ENCODE measurements at regions not wholly inside any gene's neighbourhood (a gene's known extent, or its start where the extent isn't known, plus 50 kb on each side); places are given as distances from the start of the nearest gene placed in this dataset.

DNA sequence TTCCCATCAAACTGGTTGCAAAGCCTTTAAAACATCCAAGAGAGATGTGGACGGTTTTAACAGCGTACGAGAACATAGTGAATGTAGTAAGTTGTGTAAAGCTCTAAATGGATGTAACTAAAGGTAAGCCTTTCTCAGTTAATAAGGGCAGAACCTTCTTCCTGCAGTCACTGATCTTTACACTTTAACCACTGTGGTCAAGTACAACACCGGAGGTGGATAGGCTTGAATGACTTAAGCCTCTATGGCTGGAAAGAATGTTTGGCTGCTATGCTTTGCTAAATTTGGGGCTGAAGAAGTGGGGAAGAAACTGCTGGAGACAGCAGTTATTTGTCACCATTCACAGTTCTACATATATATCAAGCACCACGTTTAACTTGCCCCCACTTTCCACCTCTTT is 285.1 kb upstream of the FMR1 start:
- intact Hi-C loops (cut with micrococcal nuclease) = no loop called here
- no peak overlapping the region for H3K4me3 Mint-ChIP-seq
- ChIA-PET CTCF (no interaction called here), POLR2A (no interaction called here)
- H3K9me3 Mint-ChIP-seq = no peaks in the 10 kb centered on the region
- H3K4me1 Mint-ChIP-seq = no peaks in the 10 kb centered on the region
- H3K36me3 Mint-ChIP-seq (ENCODE audit: low read depth) = no peaks in the 10 kb centered on the region
- H3K27ac Mint-ChIP-seq = no peak overlapping the region
- no peak for DNase-seq
- no peak for ATAC-seq (ENCODE audit: low read depth)
- TF ChIP-seq, protein P1, sequence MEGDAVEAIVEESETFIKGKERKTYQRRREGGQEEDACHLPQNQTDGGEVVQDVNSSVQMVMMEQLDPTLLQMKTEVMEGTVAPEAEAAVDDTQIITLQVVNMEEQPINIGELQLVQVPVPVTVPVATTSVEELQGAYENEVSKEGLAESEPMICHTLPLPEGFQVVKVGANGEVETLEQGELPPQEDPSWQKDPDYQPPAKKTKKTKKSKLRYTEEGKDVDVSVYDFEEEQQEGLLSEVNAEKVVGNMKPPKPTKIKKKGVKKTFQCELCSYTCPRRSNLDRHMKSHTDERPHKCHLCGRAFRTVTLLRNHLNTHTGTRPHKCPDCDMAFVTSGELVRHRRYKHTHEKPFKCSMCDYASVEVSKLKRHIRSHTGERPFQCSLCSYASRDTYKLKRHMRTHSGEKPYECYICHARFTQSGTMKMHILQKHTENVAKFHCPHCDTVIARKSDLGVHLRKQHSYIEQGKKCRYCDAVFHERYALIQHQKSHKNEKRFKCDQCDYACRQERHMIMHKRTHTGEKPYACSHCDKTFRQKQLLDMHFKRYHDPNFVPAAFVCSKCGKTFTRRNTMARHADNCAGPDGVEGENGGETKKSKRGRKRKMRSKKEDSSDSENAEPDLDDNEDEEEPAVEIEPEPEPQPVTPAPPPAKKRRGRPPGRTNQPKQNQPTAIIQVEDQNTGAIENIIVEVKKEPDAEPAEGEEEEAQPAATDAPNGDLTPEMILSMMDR (IDR thresholded peaks at IDR 0.05) = no peak
- no peaks in the 10 kb centered on the region for H3K27me3 Mint-ChIP-seq

DNA sequence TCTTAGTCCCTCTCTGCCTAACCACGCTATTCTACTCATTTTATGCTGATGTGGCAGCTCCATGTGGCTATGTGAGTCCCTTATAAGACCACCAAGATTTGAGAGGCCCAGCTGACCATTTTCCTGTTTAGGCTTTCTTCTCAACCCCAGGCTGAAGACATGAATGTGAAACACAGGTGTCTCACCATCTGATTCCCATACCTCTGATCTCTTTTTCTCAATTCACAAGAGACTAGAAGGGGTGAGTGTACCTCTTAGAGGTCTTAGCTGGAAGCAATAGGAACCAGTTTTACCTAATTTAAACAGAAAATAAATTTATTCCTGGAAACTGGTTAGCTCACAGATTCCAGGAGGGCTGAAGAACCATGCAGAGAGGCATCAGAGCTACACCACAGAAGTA is 276.5 kb upstream of the FMR1 start:
- no peak for ATAC-seq (ENCODE audit: low read depth)
- Mint-ChIP-seq H3K4me3 (no peak overlapping the region), H3K36me3 (ENCODE audit: low read depth) (no peaks in the 10 kb centered on the region), H3K9me3 (no peaks in the 10 kb centered on the region), H3K27me3 (no peaks in the 10 kb centered on the region), H3K27ac (no peak overlapping the region), H3K4me1 (no peaks in the 10 kb centered on the region)
- ChIA-PET CTCF (no interaction called here), POLR2A (no interaction called here)
- no peak for DNase-seq
- TF ChIP-seq, protein P1 (IDR thresholded peaks at IDR 0.05) = no peak
- intact Hi-C loops (cut with micrococcal nuclease) = no loop called here

DNA sequence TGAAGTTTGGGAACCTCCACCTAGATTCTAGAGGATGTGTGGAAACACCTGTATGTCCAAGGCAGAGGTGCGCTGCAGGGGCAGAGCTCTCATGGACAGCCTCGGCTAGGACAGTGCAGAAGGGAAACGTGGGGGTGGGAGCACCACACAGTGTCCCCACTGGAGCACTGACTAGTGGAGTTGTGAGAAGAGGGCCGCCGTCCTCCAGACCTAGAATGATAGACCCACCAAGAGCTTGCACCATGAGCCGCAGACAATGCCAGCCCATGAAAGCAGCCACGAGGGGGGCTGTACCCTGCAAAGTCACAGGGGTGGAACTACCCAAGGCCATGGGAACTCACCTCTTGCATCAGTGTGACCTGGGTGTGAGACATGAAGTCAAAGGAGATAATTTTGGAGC is 274.5 kb upstream of the FMR1 start:
- ATAC-seq (ENCODE audit: low read depth) (no peak), DNase-seq (no peak)
- Mint-ChIP-seq H3K4me1 (no peaks in the 10 kb centered on the region), H3K9me3 (no peaks in the 10 kb centered on the region), H3K27ac (no peak overlapping the region), H3K4me3 (no peak overlapping the region), H3K27me3 (no peaks in the 10 kb centered on the region), H3K36me3 (ENCODE audit: low read depth) (no peaks in the 10 kb centered on the region)
- ChIA-PET POLR2A (no interaction called here), CTCF (no interaction called here)
- intact Hi-C loops (cut with micrococcal nuclease) = no loop called here
- TF ChIP-seq, protein P1 (IDR thresholded peaks at IDR 0.05) = no peak

DNA sequence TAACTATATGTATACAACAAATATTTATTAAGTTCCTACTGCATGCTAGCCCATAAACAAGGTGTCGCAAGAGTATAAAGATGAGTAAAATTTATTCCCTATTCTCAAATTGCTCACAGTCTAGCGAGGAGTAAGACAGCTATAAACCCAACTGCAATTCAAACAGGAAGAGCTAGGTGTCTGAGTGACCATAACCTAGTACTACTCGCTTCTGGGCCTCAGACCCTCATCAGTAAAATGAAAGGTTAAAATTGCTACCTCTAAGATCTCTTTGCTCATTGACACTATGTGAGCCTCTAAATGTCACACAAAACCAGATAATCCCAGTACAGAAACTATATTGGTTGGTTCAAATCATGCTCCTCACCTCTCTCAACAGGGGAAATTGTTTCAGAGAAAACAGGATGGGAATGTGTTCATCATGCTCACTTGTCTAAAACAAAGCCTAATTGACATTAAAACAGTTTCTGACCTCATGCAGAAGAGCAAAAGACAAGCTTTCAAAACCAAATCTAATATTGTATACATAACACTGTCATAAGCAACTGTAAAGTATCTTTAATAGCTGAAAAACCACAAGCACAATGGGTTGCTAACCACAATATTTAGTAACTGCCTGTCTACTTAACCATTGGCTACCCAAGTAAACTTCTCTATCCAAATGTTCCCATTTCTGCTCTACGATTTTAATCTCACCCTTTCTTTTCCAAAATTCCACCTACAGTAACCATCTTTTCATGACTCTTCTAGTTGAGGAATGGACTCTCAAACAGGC is 264.6 kb upstream of the FMR1 start:
- no peaks in the 10 kb centered on the region for H3K4me1 Mint-ChIP-seq
- no peak overlapping the region for H3K27ac Mint-ChIP-seq
- no peak overlapping the region for H3K4me3 Mint-ChIP-seq
- ATAC-seq (ENCODE audit: low read depth) (no peak), DNase-seq (no peak)
- no peaks in the 10 kb centered on the region for H3K36me3 Mint-ChIP-seq (ENCODE audit: low read depth)
- TF ChIP-seq, protein P1 (IDR thresholded peaks at IDR 0.05) = no peak
- no peaks in the 10 kb centered on the region for H3K27me3 Mint-ChIP-seq
- intact Hi-C loops (cut with micrococcal nuclease) = no loop called here
- peaks cover 5% of the 10 kb centered on the region for H3K9me3 Mint-ChIP-seq
- CTCF ChIA-PET = no interaction called here
- POLR2A ChIA-PET = no interaction called here

DNA sequence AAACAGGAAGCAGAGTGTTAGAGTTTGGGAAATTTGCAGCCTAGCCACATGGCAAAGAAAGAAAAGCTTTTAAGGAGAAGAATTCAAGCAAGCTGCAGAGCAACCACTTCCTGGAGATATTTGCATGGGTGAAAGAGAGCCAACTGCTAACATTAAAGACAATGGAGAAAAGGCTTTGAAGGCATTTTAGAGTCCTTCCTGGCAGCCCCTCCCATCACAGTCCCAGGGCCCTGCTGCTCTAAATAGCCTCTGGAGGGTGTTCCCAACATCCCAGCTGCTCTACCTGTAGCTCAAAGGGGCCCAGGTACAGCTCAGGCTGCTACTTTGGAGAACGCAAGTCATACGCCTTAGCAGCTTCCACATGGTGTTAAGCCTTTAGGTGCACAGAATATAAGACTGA is 235.9 kb upstream of the FMR1 start:
- ChIA-PET POLR2A (no interaction called here), CTCF (no interaction called here)
- Mint-ChIP-seq H3K36me3 (ENCODE audit: low read depth) (no peaks in the 10 kb centered on the region), H3K27me3 (no peaks in the 10 kb centered on the region), H3K4me3 (no peak overlapping the region), H3K4me1 (no peaks in the 10 kb centered on the region), H3K9me3 (no peaks in the 10 kb centered on the region), H3K27ac (no peak overlapping the region)
- intact Hi-C loops (cut with micrococcal nuclease) = no loop called here
- TF ChIP-seq, protein P1 (IDR thresholded peaks at IDR 0.05) = no peak
- DNase-seq (no peak), ATAC-seq (ENCODE audit: low read depth) (no peak)

All from activated B cell treated with CpG ODN at 0.5 μM for 24 hours (primary cell).